GM18868 (cell line): ENCODE measurements at regions not wholly inside any gene's neighbourhood (a gene's known extent, or its start where the extent isn't known, plus 50 kb on each side); places are given as distances from the start of the nearest gene placed in this dataset.
"Not testable (repeated sequence)": the region's sequence is repeated elsewhere in the genome, so short reads cannot be mapped to it uniquely, and the experiment has no call there.

ENCODE experiments used
- ATAC-seq: cut with Tn5 transposase; IDR thresholded peaks from one replicate; pipeline ENCODE4 v1.9.1; 2021; ENCODE audit warnings: mild to moderate bottlenecking, moderate library complexity; ENCODE audit not compliant: unreplicated experiment

- no peak for ATAC-seq
Measured at GRCh38 chr1:61028136-61028535, 54.2 kb upstream of the NFIA start.

- not testable (repeated sequence) for ATAC-seq
Measured at GRCh38 chr1:61018068-61018467, 64.3 kb upstream of the NFIA start.

GRCh38 chr1:61017651-61018050 lies 64.7 kb upstream of the NFIA start:
- no peak for ATAC-seq

- no peak for ATAC-seq
Measured at GRCh38 chr1:61013946-61014667, 68.3 kb upstream of the NFIA start.

- no peak for ATAC-seq
Measured at GRCh38 chr1:61013189-61013945, 69.0 kb upstream of the NFIA start.

GRCh38 chr1:61012341-61012761 lies 70.0 kb upstream of the NFIA start:
- no peak for ATAC-seq

GRCh38 chr1:61011561-61012263 lies 70.6 kb upstream of the NFIA start:
- ATAC-seq, result no peak

- ATAC-seq, result no peak
Measured at GRCh38 chr1:61007534-61008364, 74.6 kb upstream of the NFIA start.

- ATAC-seq, result no peak
Measured at GRCh38 chr1:61005614-61006580, 76.5 kb upstream of the NFIA start.

GRCh38 chr1:61004262-61005003 lies 77.9 kb upstream of the NFIA start:
- no peak for ATAC-seq

GRCh38 chr1:61000327-61000726 lies 82.0 kb upstream of the NFIA start:
- ATAC-seq, result no peak

GRCh38 chr1:60998786-60999185 lies 83.6 kb upstream of the NFIA start:
- ATAC-seq, result no peak

GRCh38 chr1:60994828-60995492 lies 87.4 kb upstream of the NFIA start:
- ATAC-seq, result no peak

- ATAC-seq, result no peak
Measured at GRCh38 chr1:60994369-60994768, 88.0 kb upstream of the NFIA start.

- ATAC-seq, result no peak
Measured at GRCh38 chr1:60992165-60992564, 90.2 kb upstream of the NFIA start.

GRCh38 chr1:60990714-60991090 lies 91.7 kb upstream of the NFIA start:
- no peak for ATAC-seq

GRCh38 chr1:60989749-60990713 lies 92.3 kb upstream of the NFIA start:
- ATAC-seq, result no peak
